Prostate gland (tissue), 2 donors: ENCODE measurements at regions not wholly inside any gene's neighbourhood (a gene's known extent, or its start where the extent isn't known, plus 50 kb on each side); places are given as distances from the start of the nearest gene placed in this dataset.

Experiments
- POLR2A ChIP-seq: fragments of 450-650 bp; IDR thresholded peaks from one replicate; pipeline ENCODE4 v1.6.1; 2016; ENCODE audit warnings: antibody characterized with exemption, mild to moderate bottlenecking
- TF ChIP-seq, protein P1 (sequence below), 4 experiments: fragments of 200-600 bp in 2 of 4; fragments of 450-650 bp in 2 of 4; sonication (generic) in 2 of 4; IDR thresholded peaks; 1 replicate in 3 of 4; 2 replicates in 1 of 4; pipeline ENCODE4 v1.5.1; 2016 to 2019; ENCODE audit warnings: antibody characterized with exemption in 4 of 4, mild to moderate bottlenecking in 2 of 4, moderate library complexity in 2 of 4

DNA sequence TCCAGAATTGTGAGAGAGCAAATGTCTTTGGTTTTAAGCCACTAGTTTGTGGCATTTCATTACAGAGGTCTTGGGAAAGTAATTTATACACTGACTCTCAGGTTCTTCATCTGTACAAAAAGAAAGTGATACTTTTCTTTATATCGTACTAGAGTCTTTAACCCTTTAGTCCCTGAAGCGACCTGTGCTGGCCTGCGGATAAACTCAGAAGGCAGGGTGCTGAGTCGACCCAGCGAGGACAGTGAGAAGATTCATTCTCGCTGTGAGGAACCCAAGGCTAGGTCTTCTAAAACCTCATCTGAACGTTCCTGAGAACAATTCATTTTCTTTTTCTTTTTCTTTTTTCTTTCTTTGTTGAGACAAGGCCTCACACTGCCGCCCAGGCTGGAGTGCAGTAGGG is 514.2 kb upstream of the MGMT start:
- TF ChIP-seq, protein P1, sequence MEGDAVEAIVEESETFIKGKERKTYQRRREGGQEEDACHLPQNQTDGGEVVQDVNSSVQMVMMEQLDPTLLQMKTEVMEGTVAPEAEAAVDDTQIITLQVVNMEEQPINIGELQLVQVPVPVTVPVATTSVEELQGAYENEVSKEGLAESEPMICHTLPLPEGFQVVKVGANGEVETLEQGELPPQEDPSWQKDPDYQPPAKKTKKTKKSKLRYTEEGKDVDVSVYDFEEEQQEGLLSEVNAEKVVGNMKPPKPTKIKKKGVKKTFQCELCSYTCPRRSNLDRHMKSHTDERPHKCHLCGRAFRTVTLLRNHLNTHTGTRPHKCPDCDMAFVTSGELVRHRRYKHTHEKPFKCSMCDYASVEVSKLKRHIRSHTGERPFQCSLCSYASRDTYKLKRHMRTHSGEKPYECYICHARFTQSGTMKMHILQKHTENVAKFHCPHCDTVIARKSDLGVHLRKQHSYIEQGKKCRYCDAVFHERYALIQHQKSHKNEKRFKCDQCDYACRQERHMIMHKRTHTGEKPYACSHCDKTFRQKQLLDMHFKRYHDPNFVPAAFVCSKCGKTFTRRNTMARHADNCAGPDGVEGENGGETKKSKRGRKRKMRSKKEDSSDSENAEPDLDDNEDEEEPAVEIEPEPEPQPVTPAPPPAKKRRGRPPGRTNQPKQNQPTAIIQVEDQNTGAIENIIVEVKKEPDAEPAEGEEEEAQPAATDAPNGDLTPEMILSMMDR (IDR thresholded peaks at IDR 0.05): no peak
- no peak for TF ChIP-seq POLR2A
